ENCODE measurements at regions not wholly inside any gene's neighbourhood (a gene's known extent, or its start where the extent isn't known, plus 50 kb on each side); places are given as distances from the start of the nearest gene placed in this dataset.

GRCh38 chr2:221649051-221649775, 77.1 kb upstream of the EPHA4 start:
- no peaks in the 10 kb centered on the region for H3K9me3 ChIP-seq (ENCODE audit: insufficient read depth, low read length)
- no peak for TF ChIP-seq EZH2phosphoT487 (IDR thresholded peaks at IDR 0.05; ENCODE audit: low read depth)
- TF ChIP-seq, protein P1, sequence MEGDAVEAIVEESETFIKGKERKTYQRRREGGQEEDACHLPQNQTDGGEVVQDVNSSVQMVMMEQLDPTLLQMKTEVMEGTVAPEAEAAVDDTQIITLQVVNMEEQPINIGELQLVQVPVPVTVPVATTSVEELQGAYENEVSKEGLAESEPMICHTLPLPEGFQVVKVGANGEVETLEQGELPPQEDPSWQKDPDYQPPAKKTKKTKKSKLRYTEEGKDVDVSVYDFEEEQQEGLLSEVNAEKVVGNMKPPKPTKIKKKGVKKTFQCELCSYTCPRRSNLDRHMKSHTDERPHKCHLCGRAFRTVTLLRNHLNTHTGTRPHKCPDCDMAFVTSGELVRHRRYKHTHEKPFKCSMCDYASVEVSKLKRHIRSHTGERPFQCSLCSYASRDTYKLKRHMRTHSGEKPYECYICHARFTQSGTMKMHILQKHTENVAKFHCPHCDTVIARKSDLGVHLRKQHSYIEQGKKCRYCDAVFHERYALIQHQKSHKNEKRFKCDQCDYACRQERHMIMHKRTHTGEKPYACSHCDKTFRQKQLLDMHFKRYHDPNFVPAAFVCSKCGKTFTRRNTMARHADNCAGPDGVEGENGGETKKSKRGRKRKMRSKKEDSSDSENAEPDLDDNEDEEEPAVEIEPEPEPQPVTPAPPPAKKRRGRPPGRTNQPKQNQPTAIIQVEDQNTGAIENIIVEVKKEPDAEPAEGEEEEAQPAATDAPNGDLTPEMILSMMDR (IDR thresholded peaks at IDR 0.05; ENCODE audit: low read depth, low read length), result no peak
- H4K20me1 ChIP-seq (ENCODE audit: insufficient read depth, low read length), result no peaks in the 10 kb centered on the region
- H3K4me2 ChIP-seq (ENCODE audit: low read length), result no peak overlapping the region
- H3K4me1 ChIP-seq (ENCODE audit: low read length), result no peaks in the 10 kb centered on the region
- no peak overlapping the region for H3K27ac ChIP-seq (ENCODE audit: low read length)
- H3K9ac ChIP-seq (ENCODE audit: low read length), result no peak overlapping the region
- H3K36me3 ChIP-seq (replicated peaks; ENCODE audit: low read depth, low read length), result no peaks in the 10 kb centered on the region
- H3K79me2 ChIP-seq (ENCODE audit: low read length), result no peaks in the 10 kb centered on the region
- no peak overlapping the region for H3K4me3 ChIP-seq (ENCODE audit: low read length)
- no peaks in the 10 kb centered on the region for H3K27me3 ChIP-seq (ENCODE audit: low read depth, low read length)
- no peak overlapping the region for H2AFZ ChIP-seq (ENCODE audit: low read depth, low read length)

DNA sequence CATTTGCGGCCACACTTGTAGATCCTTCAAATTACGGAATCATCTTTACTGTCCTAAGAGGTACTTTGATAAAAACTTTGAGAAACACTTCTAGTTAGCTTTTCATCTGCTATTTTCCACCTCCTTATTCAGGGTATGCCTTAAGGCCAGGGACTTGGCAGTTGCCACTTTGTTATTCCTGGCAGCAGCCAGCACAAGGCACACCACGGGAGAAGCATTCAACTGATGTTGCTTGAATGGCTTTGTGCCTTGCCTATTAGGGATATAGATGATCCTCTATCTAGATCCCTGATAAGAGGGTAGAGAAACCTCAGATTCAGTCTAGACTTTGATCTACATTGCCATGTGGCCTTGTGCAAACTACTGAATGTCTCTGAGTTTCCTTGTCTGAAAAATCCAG, 70.3 kb upstream of the EPHA4 start:
- Histone ChIP-seq H3K79me2 (ENCODE audit: low read length) (no peaks in the 10 kb centered on the region), H3K9ac (ENCODE audit: low read length) (no peak overlapping the region), H3K27ac (ENCODE audit: low read length) (no peak overlapping the region), H3K4me3 (ENCODE audit: low read length) (no peak overlapping the region), H3K4me2 (ENCODE audit: low read length) (no peak overlapping the region), H3K36me3 (replicated peaks; ENCODE audit: low read depth, low read length) (no peaks in the 10 kb centered on the region), H3K9me3 (ENCODE audit: insufficient read depth, low read length) (no peaks in the 10 kb centered on the region), H2AFZ (ENCODE audit: low read depth, low read length) (no peak overlapping the region), H3K27me3 (ENCODE audit: low read depth, low read length) (no peaks in the 10 kb centered on the region), H4K20me1 (ENCODE audit: insufficient read depth, low read length) (no peaks in the 10 kb centered on the region), H3K4me1 (ENCODE audit: low read length) (no peaks in the 10 kb centered on the region)
- TF ChIP-seq EZH2phosphoT487 (IDR thresholded peaks at IDR 0.05; ENCODE audit: low read depth), result no peak
- TF ChIP-seq, protein P1 (IDR thresholded peaks at IDR 0.05; ENCODE audit: low read depth, low read length), result no peak

- no peaks in the 10 kb centered on the region for H3K79me2 ChIP-seq (ENCODE audit: low read length)
- H3K27ac ChIP-seq (ENCODE audit: low read length), result no peak overlapping the region
- H3K9ac ChIP-seq (ENCODE audit: low read length), result no peak overlapping the region
- no peak overlapping the region for H3K4me3 ChIP-seq (ENCODE audit: low read length)
- H3K4me2 ChIP-seq (ENCODE audit: low read length), result no peak overlapping the region
- no peaks in the 10 kb centered on the region for H4K20me1 ChIP-seq (ENCODE audit: insufficient read depth, low read length)
- no peak overlapping the region for H2AFZ ChIP-seq (ENCODE audit: low read depth, low read length)
- TF ChIP-seq, protein P1 (IDR thresholded peaks at IDR 0.05; ENCODE audit: low read depth, low read length), result no peak
- TF ChIP-seq EZH2phosphoT487 (IDR thresholded peaks at IDR 0.05; ENCODE audit: low read depth), result no peak
- no peaks in the 10 kb centered on the region for H3K36me3 ChIP-seq (replicated peaks; ENCODE audit: low read depth, low read length)
- H3K4me1 ChIP-seq (ENCODE audit: low read length), result no peaks in the 10 kb centered on the region
- no peaks in the 10 kb centered on the region for H3K27me3 ChIP-seq (ENCODE audit: low read depth, low read length)
- no peaks in the 10 kb centered on the region for H3K9me3 ChIP-seq (ENCODE audit: insufficient read depth, low read length)
Observed at GRCh38 chr2:221641181-221641871, 69.2 kb upstream of the EPHA4 start.

GRCh38 chr2:221640686-221641085, 68.6 kb upstream of the EPHA4 start:
- Histone ChIP-seq H4K20me1 (ENCODE audit: insufficient read depth, low read length) (no peaks in the 10 kb centered on the region), H3K9me3 (ENCODE audit: insufficient read depth, low read length) (no peaks in the 10 kb centered on the region), H3K36me3 (replicated peaks; ENCODE audit: low read depth, low read length) (no peaks in the 10 kb centered on the region), H3K4me2 (ENCODE audit: low read length) (no peak overlapping the region), H3K4me1 (ENCODE audit: low read length) (no peaks in the 10 kb centered on the region), H2AFZ (ENCODE audit: low read depth, low read length) (no peak overlapping the region), H3K4me3 (ENCODE audit: low read length) (no peak overlapping the region), H3K79me2 (ENCODE audit: low read length) (no peaks in the 10 kb centered on the region), H3K27ac (ENCODE audit: low read length) (no peak overlapping the region), H3K9ac (ENCODE audit: low read length) (no peak overlapping the region), H3K27me3 (ENCODE audit: low read depth, low read length) (no peaks in the 10 kb centered on the region)
- TF ChIP-seq EZH2phosphoT487 (IDR thresholded peaks at IDR 0.05; ENCODE audit: low read depth), result no peak
- TF ChIP-seq, protein P1 (IDR thresholded peaks at IDR 0.05; ENCODE audit: low read depth, low read length), result no peak
